Uterus (tissue), 3 donors: ENCODE measurements at regions not wholly inside any gene's neighbourhood (a gene's known extent, or its start where the extent isn't known, plus 50 kb on each side); places are given as distances from the start of the nearest gene placed in this dataset.

Experiments
- DNase-seq, 2 donors: peaks; one replicate each; pipeline ENCODE4 v3.0.0-alpha.2; 2019 to 2020
- H3K27ac ChIP-seq, 2 donors: fragments of 200-600 bp; sonication (generic); 1 replicate in 1 of 2; 2 replicates in 1 of 2; pipeline ENCODE4 v1.5.1; 2016 to 2018
- H3K27me3 ChIP-seq, 2 donors: fragments of 200-600 bp; sonication (generic); one replicate each; pipeline ENCODE4 v1.5.1; 2018 to 2019; ENCODE audit warnings: control low read depth in 1 of 2
- H3K36me3 ChIP-seq, 2 donors: fragments of 200-600 bp; sonication (generic); one replicate each; pipeline ENCODE4 v1.5.1; 2019; ENCODE audit warnings: control low read depth in 1 of 2
- H3K4me1 ChIP-seq, 2 donors: fragments of 200-600 bp; sonication (generic); one replicate each; pipeline ENCODE4 v1.5.1; 2018 to 2019; ENCODE audit warnings: control low read depth in 1 of 2
- H3K4me3 ChIP-seq, 2 donors: fragments of 200-600 bp; sonication (generic); 1 replicate in 1 of 2; 2 replicates in 1 of 2; pipeline ENCODE4 v1.5.1; 2018 to 2019; ENCODE audit warnings: mild to moderate bottlenecking in 1 of 2
- H3K9me3 ChIP-seq, 2 donors: fragments of 200-600 bp; sonication (generic); one replicate each; pipeline ENCODE4 v1.5.1; 2019; ENCODE audit warnings: control low read depth in 1 of 2
- POLR2A ChIP-seq, 2 donors: fragments of 450-650 bp; IDR thresholded peaks; one replicate each; pipeline ENCODE4 v1.6.1; 2016; ENCODE audit warnings: antibody characterized with exemption in 2 of 2, mild to moderate bottlenecking in 1 of 2, moderate library complexity in 1 of 2
- intact Hi-C: fragments of 100-400 bp; cut with DNase I; formaldehyde crosslinking; loops from one replicate; pipeline ENCODE4 v1.15.1; 2023; ENCODE audit warnings: low total_unique reads
- TF ChIP-seq, protein P1 (sequence below), 4 experiments: fragments of 200-600 bp in 2 of 4; fragments of 450-650 bp in 2 of 4; sonication (generic) in 2 of 4; IDR thresholded peaks; one replicate each; pipeline ENCODE4 v1.5.1; 2016 to 2019; ENCODE audit warnings: antibody characterized with exemption in 4 of 4, mild to moderate bottlenecking in 2 of 4, moderate library complexity in 1 of 4
- donor health status: DM: yes; HTN: yes; CAD: no.

DNA sequence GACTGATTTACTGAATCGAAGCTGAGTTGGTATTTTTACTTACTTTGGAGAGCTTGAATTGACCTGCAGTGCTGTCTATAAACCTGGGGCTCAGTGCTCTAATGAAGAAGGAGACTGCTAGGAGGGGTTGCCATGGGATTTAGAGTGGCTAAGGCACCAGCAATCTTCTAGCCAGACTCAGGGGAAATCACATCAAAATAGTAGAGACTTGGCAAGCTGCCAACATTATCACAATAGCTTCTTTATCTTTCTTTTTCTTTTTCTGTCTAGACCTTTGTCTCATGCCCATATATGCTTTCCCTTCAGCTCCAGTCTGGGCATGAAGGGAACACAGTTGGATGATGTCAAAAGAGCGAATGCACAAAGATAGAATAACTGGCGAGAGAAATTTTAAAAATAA, 301.1 kb upstream of the DPYD start:
- no peaks in the 10 kb centered on the region for H3K27me3 ChIP-seq
- no peaks in the 10 kb centered on the region for H3K9me3 ChIP-seq
- H3K4me3 ChIP-seq = no peak overlapping the region
- DNase-seq = no peak
- intact Hi-C loops = no loop called here
- TF ChIP-seq, protein P1, sequence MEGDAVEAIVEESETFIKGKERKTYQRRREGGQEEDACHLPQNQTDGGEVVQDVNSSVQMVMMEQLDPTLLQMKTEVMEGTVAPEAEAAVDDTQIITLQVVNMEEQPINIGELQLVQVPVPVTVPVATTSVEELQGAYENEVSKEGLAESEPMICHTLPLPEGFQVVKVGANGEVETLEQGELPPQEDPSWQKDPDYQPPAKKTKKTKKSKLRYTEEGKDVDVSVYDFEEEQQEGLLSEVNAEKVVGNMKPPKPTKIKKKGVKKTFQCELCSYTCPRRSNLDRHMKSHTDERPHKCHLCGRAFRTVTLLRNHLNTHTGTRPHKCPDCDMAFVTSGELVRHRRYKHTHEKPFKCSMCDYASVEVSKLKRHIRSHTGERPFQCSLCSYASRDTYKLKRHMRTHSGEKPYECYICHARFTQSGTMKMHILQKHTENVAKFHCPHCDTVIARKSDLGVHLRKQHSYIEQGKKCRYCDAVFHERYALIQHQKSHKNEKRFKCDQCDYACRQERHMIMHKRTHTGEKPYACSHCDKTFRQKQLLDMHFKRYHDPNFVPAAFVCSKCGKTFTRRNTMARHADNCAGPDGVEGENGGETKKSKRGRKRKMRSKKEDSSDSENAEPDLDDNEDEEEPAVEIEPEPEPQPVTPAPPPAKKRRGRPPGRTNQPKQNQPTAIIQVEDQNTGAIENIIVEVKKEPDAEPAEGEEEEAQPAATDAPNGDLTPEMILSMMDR (IDR thresholded peaks at IDR 0.05) = no peak
- no peak for TF ChIP-seq POLR2A (IDR thresholded peaks at IDR 0.05)
- no peaks in the 10 kb centered on the region for H3K36me3 ChIP-seq
- H3K27ac ChIP-seq = no peak overlapping the region
- H3K4me1 ChIP-seq = no peaks in the 10 kb centered on the region

DNA sequence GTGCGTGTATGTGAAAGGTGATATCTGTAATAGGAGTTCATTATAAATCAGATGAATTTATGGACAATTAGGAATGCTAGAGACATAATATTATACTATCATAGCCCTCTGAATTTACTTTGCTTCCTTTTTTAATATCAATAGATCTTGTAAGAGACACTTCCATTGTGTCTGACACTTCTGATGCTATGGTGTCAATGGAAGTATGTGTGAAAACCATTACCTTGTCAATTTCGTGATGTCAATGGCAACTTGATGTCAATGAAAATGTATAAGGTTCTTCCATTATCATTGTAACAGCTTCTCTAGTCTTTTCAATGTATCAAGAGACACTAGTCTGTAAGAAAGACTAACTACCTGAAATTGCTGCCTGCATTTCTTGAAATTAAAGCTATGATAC, 296.8 kb upstream of the DPYD start:
- DNase-seq = no peak
- no peaks in the 10 kb centered on the region for H3K27me3 ChIP-seq
- no peaks in the 10 kb centered on the region for H3K36me3 ChIP-seq
- intact Hi-C loops = no loop called here
- no peak overlapping the region for H3K27ac ChIP-seq
- no peaks in the 10 kb centered on the region for H3K9me3 ChIP-seq
- no peak for TF ChIP-seq POLR2A (IDR thresholded peaks at IDR 0.05)
- TF ChIP-seq, protein P1 (IDR thresholded peaks at IDR 0.05) = no peak
- H3K4me1 ChIP-seq = no peaks in the 10 kb centered on the region
- no peak overlapping the region for H3K4me3 ChIP-seq

DNA sequence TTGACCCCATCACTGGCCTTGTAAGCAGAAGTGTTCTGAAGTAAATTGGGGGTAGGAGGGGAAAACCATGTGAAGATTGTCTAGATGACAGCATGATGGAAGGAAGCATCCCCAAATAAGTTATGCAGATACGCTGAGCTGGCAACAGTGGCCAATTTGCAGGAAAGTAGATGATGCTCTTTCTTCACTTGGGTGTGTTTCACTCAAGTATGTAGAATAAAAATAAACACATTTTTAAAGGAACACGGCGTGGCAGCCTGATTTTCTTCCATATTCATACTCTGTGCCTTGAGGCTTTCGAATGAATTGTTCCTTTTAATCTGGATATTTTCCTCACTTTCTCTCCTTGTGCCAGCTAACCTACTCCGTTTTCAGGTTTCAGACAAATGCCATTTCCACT, 295.5 kb upstream of the DPYD start:
- no peak for DNase-seq

DNA sequence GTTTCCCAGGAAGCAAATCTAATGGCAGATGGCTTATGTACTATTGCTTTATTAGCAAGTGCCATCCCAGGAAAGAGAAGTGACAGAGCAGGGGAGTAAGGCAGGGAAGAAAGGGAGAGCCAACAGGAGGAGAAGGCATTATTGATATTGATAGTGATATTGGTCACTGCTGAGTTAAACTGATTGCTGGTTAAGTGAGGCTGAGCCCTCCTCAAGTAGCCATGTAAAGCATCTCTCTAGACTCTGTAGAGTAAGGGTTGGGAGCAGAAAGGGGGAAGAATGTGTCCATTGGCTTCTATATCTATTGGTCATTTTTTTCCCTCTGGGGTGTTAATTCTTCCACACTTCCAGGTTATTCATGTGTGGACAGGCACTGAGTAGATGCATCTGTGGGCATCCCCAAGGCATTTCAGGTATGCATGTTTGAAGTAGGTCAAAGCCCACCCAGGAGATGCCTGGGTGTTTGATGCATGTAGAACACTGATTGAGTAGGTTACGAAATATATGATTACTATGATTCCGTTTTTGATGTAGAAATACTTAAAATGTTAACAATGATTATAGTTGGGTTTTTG, 290.5 kb upstream of the DPYD start:
- TF ChIP-seq, protein P1 (IDR thresholded peaks at IDR 0.05) = no peak
- no peak for TF ChIP-seq POLR2A (IDR thresholded peaks at IDR 0.05)
- Histone ChIP-seq H3K36me3 (no peaks in the 10 kb centered on the region), H3K4me3 (no peak overlapping the region), H3K27me3 (no peaks in the 10 kb centered on the region), H3K27ac (no peak overlapping the region), H3K9me3 (no peaks in the 10 kb centered on the region), H3K4me1 (no peaks in the 10 kb centered on the region)
- no peak for DNase-seq
- intact Hi-C loops = no loop called here

More for the DNA sequence above, 295.5 kb upstream of the DPYD start:
- no peak overlapping the region for H3K4me3 ChIP-seq
- intact Hi-C loops = no loop called here
- H3K9me3 ChIP-seq = no peaks in the 10 kb centered on the region
- H3K4me1 ChIP-seq = no peaks in the 10 kb centered on the region
- no peaks in the 10 kb centered on the region for H3K27me3 ChIP-seq
- H3K27ac ChIP-seq = no peak overlapping the region
- no peaks in the 10 kb centered on the region for H3K36me3 ChIP-seq
- TF ChIP-seq, protein P1 (IDR thresholded peaks at IDR 0.05) = no peak
- no peak for TF ChIP-seq POLR2A (IDR thresholded peaks at IDR 0.05)

DNA sequence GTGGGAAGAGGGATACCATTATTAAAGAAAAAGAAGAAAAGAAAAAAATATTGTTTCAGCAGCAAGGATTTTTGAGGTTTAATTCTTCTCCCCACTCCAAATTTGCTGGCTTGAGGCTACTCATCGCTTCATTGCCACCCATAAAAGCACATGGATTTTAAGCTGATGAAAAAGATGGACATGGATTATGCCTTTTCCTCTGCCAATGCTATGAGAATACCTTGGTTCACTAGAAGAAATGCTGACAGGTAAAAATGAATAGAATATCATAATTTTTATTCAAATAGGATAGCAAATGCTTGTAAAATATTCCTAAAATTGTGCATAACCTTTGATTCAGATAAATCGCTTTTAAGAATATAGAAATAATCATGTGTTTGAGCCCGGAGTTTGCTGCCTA, 289.7 kb upstream of the DPYD start:
- Histone ChIP-seq H3K36me3 (no peaks in the 10 kb centered on the region), H3K4me3 (no peak overlapping the region), H3K27me3 (no peaks in the 10 kb centered on the region), H3K9me3 (no peaks in the 10 kb centered on the region), H3K4me1 (no peaks in the 10 kb centered on the region), H3K27ac (no peak overlapping the region)
- no peak for DNase-seq
- intact Hi-C loops = no loop called here
- TF ChIP-seq, protein P1 (IDR thresholded peaks at IDR 0.05) = no peak
- TF ChIP-seq POLR2A (IDR thresholded peaks at IDR 0.05) = no peak
